PC-9 (cell line): ENCODE measurements at regions not wholly inside any gene's neighbourhood (a gene's known extent, or its start where the extent isn't known, plus 50 kb on each side); places are given as distances from the start of the nearest gene placed in this dataset.

Experiments used
- BruUV-seq: library from RNA; stranded (reverse); fragments of 400-500 nt; replicated peaks from 2 replicates; lab custom pipeline; 2021; lab: Mats Ljungman, UMichigan
- CTCF ChIA-PET: fragments of 300-600 bp; sonication (Branson Sonifier 250); formaldehyde crosslinking; loops from one replicate; lab custom pipeline; 2022; ENCODE audit warnings: antibody characterized with exemption; lab: Charles Lee
- POLR2A ChIA-PET: fragments of 300-600 bp; sonication (Branson Sonifier 250); formaldehyde crosslinking; loops from one replicate; lab custom pipeline; 2022; ENCODE audit warnings: antibody characterized with exemption; ENCODE audit not compliant: unreplicated experiment; lab: Charles Lee
- DNase-seq, 2 experiments: peaks; one replicate each; pipeline versions ENCODE4 v3.0.0 to v3.0.0-alpha.2; 2015 to 2022; ENCODE audit warnings: mixed read lengths in 1 of 2
- H2AFZ ChIP-seq: fragments of 200-600 bp; sonication (generic); 2 replicates; pipeline ENCODE4 v1.8.1; 2017; ENCODE audit warnings: antibody characterized with exemption
- H3F3A ChIP-seq: fragments of 200-600 bp; sonication (generic); 2 replicates; pipeline ENCODE4 v1.8.1; 2017; ENCODE audit warnings: antibody characterized with exemption, mild to moderate bottlenecking, low read depth; ENCODE audit not compliant: insufficient read depth
- H3K27ac ChIP-seq: fragments of 200-600 bp; sonication (generic); 2 replicates; pipeline ENCODE4 v1.6.1; 2016; ENCODE audit warnings: mixed run types
- H3K27me3 ChIP-seq: fragments of 200-600 bp; sonication (generic); 2 replicates; pipeline ENCODE4 v1.6.1; 2016; ENCODE audit warnings: low read depth, mixed run types; ENCODE audit not compliant: insufficient read depth
- H3K36me3 ChIP-seq: fragments of 200-600 bp; sonication (generic); 2 replicates; pipeline ENCODE4 v1.6.1; 2016; ENCODE audit warnings: low read depth, mixed run types
- H3K4me1 ChIP-seq: fragments of 200-600 bp; sonication (generic); replicated peaks from 2 replicates; pipeline ENCODE4 v1.6.1; 2016; ENCODE audit warnings: mixed run types; ENCODE audit not compliant: insufficient read depth
- H3K4me2 ChIP-seq: fragments of 200-600 bp; sonication (generic); 2 replicates; pipeline ENCODE4 v1.6.1; 2017; ENCODE audit warnings: mixed run types
- H3K4me3 ChIP-seq: fragments of 200-600 bp; sonication (generic); 2 replicates; pipeline ENCODE4 v1.6.1; 2016; ENCODE audit warnings: mixed run types
- H3K79me2 ChIP-seq: fragments of 200-600 bp; sonication (generic); 2 replicates; pipeline ENCODE4 v1.6.1; 2017; ENCODE audit warnings: low read depth, mixed run types
- H3K9me2 ChIP-seq: fragments of 200-600 bp; sonication (generic); 2 replicates; pipeline ENCODE4 v1.8.1; 2017; ENCODE audit warnings: mild to moderate bottlenecking; ENCODE audit not compliant: insufficient read depth
- H3K9me3 ChIP-seq: fragments of 200-600 bp; sonication (generic); 2 replicates; pipeline ENCODE4 v1.8.1; 2016; ENCODE audit warnings: low read depth; ENCODE audit not compliant: insufficient read depth
- H4K20me1 ChIP-seq: fragments of 200-600 bp; sonication (generic); 2 replicates; pipeline ENCODE4 v1.8.1; 2017; ENCODE audit not compliant: insufficient read depth
- CTCF ChIP-seq: fragments of 200-600 bp; sonication (generic); conservative IDR thresholded peaks from 2 replicates; pipeline ENCODE4 v1.6.1; 2017; ENCODE audit warnings: mixed run types, antibody characterized with exemption, mild to moderate bottlenecking, moderate library complexity
- EZH2 ChIP-seq: fragments of 200-600 bp; sonication (generic); IDR thresholded peaks from 2 replicates; pipeline ENCODE4 v1.8.0; 2017; ENCODE audit warnings: antibody characterized with exemption, low read depth
- intact Hi-C: fragments of 100-400 bp; cut with micrococcal nuclease; formaldehyde crosslinking; loops from one replicate; pipeline ENCODE4 v1.10.0; 2022; ENCODE audit not compliant: unreplicated experiment

- Histone ChIP-seq H3K27me3 (no peaks in the 10 kb centered on the region), H3K9me2 (no peaks in the 10 kb centered on the region), H3K27ac (no peak overlapping the region), H3K9me3 (no peaks in the 10 kb centered on the region), H3K4me3 (no peak overlapping the region), H3K36me3 (no peaks in the 10 kb centered on the region), H4K20me1 (no peaks in the 10 kb centered on the region), H3K4me1 (no peaks in the 10 kb centered on the region), H3K79me2 (no peaks in the 10 kb centered on the region), H3K4me2 (no peak overlapping the region), H3F3A (no peaks in the 10 kb centered on the region), H2AFZ (no peak overlapping the region)
- BruUV-seq, result no TSS peak
- ChIA-PET POLR2A (no interaction called here), CTCF (no interaction called here)
- DNase-seq, result no peak
- no peak for TF ChIP-seq EZH2
- TF ChIP-seq CTCF, result no peak
- intact Hi-C loops, result no loop called here
Measured at GRCh38 chr1:192877283-192877886, 68.5 kb downstream of the RGS2 start.

- Histone ChIP-seq H3F3A (no peaks in the 10 kb centered on the region), H3K27me3 (no peaks in the 10 kb centered on the region), H3K9me2 (no peaks in the 10 kb centered on the region), H3K4me3 (no peak overlapping the region), H3K4me1 (no peaks in the 10 kb centered on the region), H3K27ac (no peak overlapping the region), H3K36me3 (no peaks in the 10 kb centered on the region), H3K9me3 (no peaks in the 10 kb centered on the region), H4K20me1 (no peaks in the 10 kb centered on the region), H2AFZ (no peak overlapping the region), H3K4me2 (no peak overlapping the region), H3K79me2 (no peaks in the 10 kb centered on the region)
- DNase-seq, result no peak
- ChIA-PET CTCF (no interaction called here), POLR2A (no interaction called here)
- no peak for TF ChIP-seq CTCF
- no peak for TF ChIP-seq EZH2
- intact Hi-C loops, result no loop called here
- no TSS peak for BruUV-seq
Measured at GRCh38 chr1:192878249-192878648, 69.4 kb downstream of the RGS2 start.

- no peaks in the 10 kb centered on the region for H3K27me3 ChIP-seq
- no TSS peak for BruUV-seq
- CTCF ChIA-PET, result no interaction called here
- H3K9me3 ChIP-seq, result no peaks in the 10 kb centered on the region
- H3K4me3 ChIP-seq, result no peak overlapping the region
- no peaks in the 10 kb centered on the region for H3K4me1 ChIP-seq
- no peak overlapping the region for H2AFZ ChIP-seq
- no peaks in the 10 kb centered on the region for H3K36me3 ChIP-seq
- no peaks in the 10 kb centered on the region for H3K9me2 ChIP-seq
- no peaks in the 10 kb centered on the region for H3K79me2 ChIP-seq
- TF ChIP-seq CTCF, result no peak
- no peak for TF ChIP-seq EZH2
- no peaks in the 10 kb centered on the region for H4K20me1 ChIP-seq
- H3K27ac ChIP-seq, result no peak overlapping the region
- no peaks in the 10 kb centered on the region for H3F3A ChIP-seq
- H3K4me2 ChIP-seq, result no peak overlapping the region
- POLR2A ChIA-PET, result no interaction called here
- DNase-seq, result no peak
- intact Hi-C loops, result no loop called here
Measured at GRCh38 chr1:192879406-192879805, 70.6 kb downstream of the RGS2 start.
